DND-41 (cell line): ENCODE measurements at regions not wholly inside any gene's neighbourhood (a gene's known extent, or its start where the extent isn't known, plus 50 kb on each side); places are given as distances from the start of the nearest gene placed in this dataset.

ENCODE experiments used
- ATAC-seq: fragments of 200-7000 bp; cut with Tn5 transposase; 3 replicates; pipeline ENCODE4 v1.9.1; 2021; ENCODE audit warnings: low read depth; ENCODE audit not compliant: insufficient read depth
- DNase-seq: peaks from one replicate; pipeline ENCODE4 v3.0.0-alpha.2; 2020
- H2AFZ ChIP-seq: 2 replicates; pipeline ENCODE4 v1.6.0; 2012; ENCODE audit warnings: low read depth, low read length
- H3K27ac ChIP-seq: 2 replicates; pipeline ENCODE4 v1.5.1; 2012; ENCODE audit warnings: low read length, inconsistent platforms
- H3K27me3 ChIP-seq: fragments of 200-600 bp; sonication (generic); 2 replicates; pipeline ENCODE4 v1.6.0; 2012; ENCODE audit warnings: low read length, mild to moderate bottlenecking, inconsistent platforms; ENCODE audit not compliant: insufficient read depth, poor library complexity
- H3K36me3 ChIP-seq: 2 replicates; pipeline ENCODE4 v1.5.1; 2012; ENCODE audit warnings: low read length, inconsistent platforms; ENCODE audit not compliant: insufficient read depth
- H3K4me1 ChIP-seq: 2 replicates; pipeline ENCODE4 v1.5.1; 2012; ENCODE audit warnings: mild to moderate bottlenecking, low read length; ENCODE audit not compliant: insufficient read depth
- H3K4me2 ChIP-seq: 2 replicates; pipeline ENCODE4 v1.6.0; 2012; ENCODE audit warnings: mild to moderate bottlenecking, moderate library complexity, low read length, inconsistent platforms; ENCODE audit not compliant: insufficient read depth
- H3K4me3 ChIP-seq, 2 experiments: fragments of 200-600 bp in 1 of 2; shearing (Covaris generic) in 1 of 2; 2 replicates each; pipeline ENCODE4 v1.5.1; 2012 to 2016; ENCODE audit warnings: inconsistent platforms in 2 of 2, low read length in 2 of 2, mild to moderate bottlenecking in 2 of 2, low read depth in 1 of 2, moderate library complexity in 1 of 2
- H3K79me2 ChIP-seq: 2 replicates; pipeline ENCODE4 v1.6.0; 2012; ENCODE audit warnings: low read length, inconsistent platforms; ENCODE audit not compliant: insufficient read depth
- H3K9ac ChIP-seq: 2 replicates; pipeline ENCODE4 v1.6.0; 2012; ENCODE audit warnings: low read depth, mild to moderate bottlenecking, inconsistent platforms, low read length, moderate library complexity
- H3K9me3 ChIP-seq: 2 replicates; pipeline ENCODE4 v1.5.1; 2012; ENCODE audit warnings: low read length, moderate library complexity, mild to moderate bottlenecking, inconsistent platforms; ENCODE audit not compliant: insufficient read depth, severe bottlenecking
- H4K20me1 ChIP-seq: 2 replicates; pipeline ENCODE4 v1.6.0; 2012; ENCODE audit warnings: low read length; ENCODE audit not compliant: insufficient read depth
- CTCF ChIP-seq: IDR thresholded peaks from 2 replicates; pipeline ENCODE4 v1.5.1; 2012; ENCODE audit warnings: borderline replicate concordance, low read length, moderate library complexity, mild to moderate bottlenecking; ENCODE audit not compliant: poor library complexity, severe bottlenecking; ENCODE audit errors: extremely low read depth
- EZH2 ChIP-seq: IDR thresholded peaks from 3 replicates; pipeline ENCODE4 v1.6.1; 2012; ENCODE audit warnings: borderline replicate concordance, low read depth, mild to moderate bottlenecking, moderate library complexity, low read length, inconsistent platforms; ENCODE audit not compliant: severe bottlenecking

GRCh38 chr5:176733406-176734262 is 76.7 kb upstream of the UNC5A start:
- H3K4me2 ChIP-seq = no peak overlapping the region
- ATAC-seq (no peak), DNase-seq (no peak)
- no peak overlapping the region for H3K9ac ChIP-seq
- no peaks in the 10 kb centered on the region for H3K79me2 ChIP-seq
- no peaks in the 10 kb centered on the region for H3K4me1 ChIP-seq
- H2AFZ ChIP-seq = no peak overlapping the region
- H3K36me3 ChIP-seq = no peaks in the 10 kb centered on the region
- H4K20me1 ChIP-seq = no peaks in the 10 kb centered on the region
- no peaks in the 10 kb centered on the region for H3K27me3 ChIP-seq
- H3K9me3 ChIP-seq = no peaks in the 10 kb centered on the region
- no peak overlapping the region for H3K27ac ChIP-seq
- no peak overlapping the region for H3K4me3 ChIP-seq
- TF ChIP-seq CTCF (no peak), EZH2 (no peak)

DNA sequence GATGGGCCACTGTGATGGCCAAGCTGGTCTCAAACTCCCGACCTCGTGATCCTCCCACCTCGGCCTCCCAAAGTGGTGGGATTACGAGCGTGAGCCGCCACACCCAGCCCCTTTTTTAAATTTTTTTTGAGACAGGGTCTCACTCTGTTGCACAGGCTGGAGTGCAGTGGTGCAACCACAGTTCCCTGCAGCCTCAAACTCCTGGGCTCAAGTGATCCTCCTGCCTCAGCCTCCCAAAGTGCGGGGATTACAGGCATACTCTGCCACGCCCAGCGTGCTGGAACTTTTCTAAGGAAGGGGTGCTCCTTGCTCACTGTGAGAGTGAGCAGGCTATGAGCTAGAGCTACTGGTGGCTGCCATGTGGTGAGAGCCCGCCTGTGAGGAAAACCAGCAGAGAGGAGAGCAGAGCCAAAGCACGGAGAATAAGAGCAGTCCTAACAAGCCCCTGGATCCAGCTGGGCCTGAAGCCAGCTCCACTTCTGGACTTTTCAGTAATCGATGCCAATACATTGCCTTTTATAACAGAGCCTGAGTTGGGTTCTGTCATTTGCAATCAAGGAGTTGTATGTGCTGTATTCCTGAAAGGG is 75.5 kb upstream of the UNC5A start:
- Histone ChIP-seq H4K20me1 (no peaks in the 10 kb centered on the region), H3K36me3 (no peaks in the 10 kb centered on the region), H2AFZ (no peak overlapping the region), H3K27me3 (no peaks in the 10 kb centered on the region), H3K27ac (no peak overlapping the region), H3K4me1 (no peaks in the 10 kb centered on the region), H3K4me3 (no peak overlapping the region), H3K9me3 (no peaks in the 10 kb centered on the region), H3K4me2 (no peak overlapping the region), H3K9ac (no peak overlapping the region), H3K79me2 (no peaks in the 10 kb centered on the region)
- TF ChIP-seq EZH2 (no peak), CTCF (no peak)
- ATAC-seq (no peak), DNase-seq (no peak)

DNA sequence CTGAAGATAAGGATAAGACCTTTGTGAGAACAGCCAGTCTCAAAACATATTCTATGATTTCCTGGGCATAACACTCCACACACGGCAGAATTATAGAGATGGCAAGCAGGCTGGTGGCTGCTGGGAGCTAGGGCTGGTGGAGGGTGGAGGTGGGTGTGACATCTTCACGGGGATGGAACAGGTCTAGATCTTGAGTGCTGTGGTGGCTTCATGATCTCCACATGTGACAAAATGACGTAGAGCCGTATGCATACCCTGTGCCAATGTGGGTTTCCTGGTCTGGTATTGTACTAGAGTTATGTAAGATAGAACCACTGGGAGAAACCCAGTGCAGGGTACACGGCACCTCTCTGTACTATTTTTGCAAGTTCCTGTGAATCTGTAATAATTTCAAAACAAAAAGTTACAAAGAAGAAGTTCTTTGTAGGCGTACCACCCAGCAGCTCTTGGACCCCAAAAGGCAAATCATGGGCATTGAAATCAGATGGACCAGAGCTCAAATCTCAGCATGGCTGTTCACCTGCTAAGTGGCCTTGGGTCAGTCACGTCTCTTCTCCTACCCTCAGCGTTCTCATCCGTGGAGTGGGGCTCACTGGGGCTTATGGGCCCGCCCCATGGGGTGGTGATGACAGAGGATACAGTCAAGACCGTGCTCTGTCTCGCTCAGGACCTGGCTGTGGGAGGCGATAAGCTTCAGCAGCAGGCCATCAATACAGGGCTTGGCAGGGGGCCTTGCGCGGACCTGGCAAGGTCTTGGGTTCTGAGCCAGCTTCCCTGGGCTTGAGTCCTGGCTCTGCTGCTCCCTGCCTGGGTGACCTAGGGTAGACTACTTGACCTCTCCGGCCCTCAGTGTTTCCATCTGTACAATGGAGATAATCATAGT is 74.7 kb upstream of the UNC5A start:
- Histone ChIP-seq H3K9me3 (no peaks in the 10 kb centered on the region), H3K36me3 (no peaks in the 10 kb centered on the region), H3K79me2 (no peaks in the 10 kb centered on the region), H2AFZ (no peak overlapping the region), H4K20me1 (no peaks in the 10 kb centered on the region), H3K4me3 (no peak overlapping the region), H3K4me1 (no peaks in the 10 kb centered on the region), H3K27ac (no peak overlapping the region), H3K4me2 (no peak overlapping the region), H3K9ac (no peak overlapping the region), H3K27me3 (no peaks in the 10 kb centered on the region)
- no peak for TF ChIP-seq EZH2
- TF ChIP-seq CTCF = no peak
- no peak for ATAC-seq
- no peak for DNase-seq
